CD4-positive, alpha-beta T cell (primary cell): ENCODE measurements at regions not wholly inside any gene's neighbourhood (a gene's known extent, or its start where the extent isn't known, plus 50 kb on each side); places are given as distances from the start of the nearest gene placed in this dataset.

ENCODE experiments used
- ATAC-seq: fragments of 200-7000 bp; cut with Tn5 transposase; one replicate; pipeline ENCODE4 v1.10.0; 2022; ENCODE audit warnings: mild to moderate bottlenecking; ENCODE audit not compliant: poor library complexity
- CTCF ChIA-PET: fragments of 350-600 bp; sonication (Branson Sonifier 250); formaldehyde crosslinking; loops from one replicate; lab custom pipeline; 2021; ENCODE audit warnings: antibody characterized with exemption, inconsistent platforms; lab: Charles Lee
- POLR2A ChIA-PET: fragments of 350-600 bp; sonication (Branson Sonifier 250); formaldehyde crosslinking; loops from one replicate; lab custom pipeline; 2021; ENCODE audit warnings: antibody characterized with exemption, inconsistent platforms; lab: Charles Lee
- DNase-seq, 14 experiments: peaks; one replicate each; pipeline ENCODE4 v3.0.0-alpha.2; 2013 to 2020; ENCODE audit warnings: mixed read lengths in 2 of 14
- H3K27ac ChIP-seq, 2 donors: one replicate each; pipeline versions ENCODE4 v1.5.1 to v1.7.0; 2013; ENCODE audit warnings: low read length in 2 of 2, low read depth in 1 of 2, mild to moderate bottlenecking in 1 of 2
- H3K27me3 ChIP-seq, 2 experiments: 1 replicate in 1 of 2; 2 replicates in 1 of 2; pipeline versions ENCODE4 v1.6.1 to v1.7.0; 2013; ENCODE audit warnings: low read length in 2 of 2, control low read depth in 1 of 2, mild to moderate bottlenecking in 1 of 2, moderate library complexity in 1 of 2; ENCODE audit not compliant: insufficient read depth in 2 of 2, control insufficient read depth in 1 of 2
- H3K36me3 ChIP-seq: one replicate; pipeline ENCODE4 v1.6.1; 2013; ENCODE audit warnings: low read length, control low read depth; ENCODE audit not compliant: insufficient read depth
- H3K4me1 ChIP-seq: one replicate; pipeline ENCODE4 v1.6.1; 2013; ENCODE audit warnings: low read length, control low read depth; ENCODE audit not compliant: insufficient read depth
- H3K4me3 ChIP-seq: one replicate; pipeline ENCODE4 v1.5.1; 2013; ENCODE audit warnings: mild to moderate bottlenecking, low read length, moderate library complexity
- H3K9me3 ChIP-seq, 2 experiments: 1 replicate in 1 of 2; 2 replicates in 1 of 2; pipeline versions ENCODE4 v1.6.1 to v1.7.0; 2013; ENCODE audit warnings: low read length in 2 of 2, mild to moderate bottlenecking in 2 of 2, control low read depth in 1 of 2, moderate library complexity in 1 of 2; ENCODE audit not compliant: control insufficient read depth in 1 of 2, insufficient read depth in 1 of 2
- H3K27ac Mint-ChIP-seq: one replicate; pipeline ENCODE4 v1.8.0; 2020; ENCODE audit warnings: mixed read lengths
- H3K27me3 Mint-ChIP-seq: one replicate; pipeline ENCODE4 v1.8.0; 2021; ENCODE audit warnings: mixed read lengths
- H3K36me3 Mint-ChIP-seq: one replicate; pipeline ENCODE4 v1.8.0; 2021; ENCODE audit warnings: low read depth, mixed read lengths
- H3K4me1 Mint-ChIP-seq: one replicate; pipeline ENCODE4 v1.8.0; 2021; ENCODE audit warnings: low read depth, mixed read lengths
- H3K4me3 Mint-ChIP-seq: one replicate; pipeline ENCODE4 v1.8.0; 2020; ENCODE audit warnings: mild to moderate bottlenecking, mixed read lengths
- H3K9me3 Mint-ChIP-seq: one replicate; pipeline ENCODE4 v1.8.0; 2020; ENCODE audit warnings: mixed read lengths
- intact Hi-C, 2 experiments: fragments of 100-400 bp; cut with DNase I in 1 of 2; cut with micrococcal nuclease in 1 of 2; formaldehyde crosslinking; loops; one replicate each; pipeline versions ENCODE4 v1.15.1 to v1.9.0; 2023 to 2025; cut with DNase I, micrococcal nuclease
- TF ChIP-seq, protein P1 (sequence below): fragments of 200-600 bp; IDR thresholded peaks from one replicate; pipeline ENCODE4 v1.8.0; 2022; ENCODE audit warnings: antibody characterized with exemption, mild to moderate bottlenecking

GRCh38 chr4:171650543-171650942, 162.7 kb upstream of the GALNTL6 start:
- Mint-ChIP-seq H3K27ac (no peak overlapping the region), H3K4me1 (no peaks in the 10 kb centered on the region), H3K4me3 (no peak overlapping the region), H3K36me3 (no peaks in the 10 kb centered on the region), H3K9me3 (peaks cover 4% of the 10 kb centered on the region), H3K27me3 (no peaks in the 10 kb centered on the region)
- Histone ChIP-seq H3K4me3 (no peak overlapping the region), H3K4me1 (no peaks in the 10 kb centered on the region), H3K27ac (no peak overlapping the region), H3K27me3 (no peaks in the 10 kb centered on the region), H3K36me3 (no peaks in the 10 kb centered on the region), H3K9me3 (peaks cover 0 to 12% of the 10 kb centered on the region in 2 experiments)
- no peak for ATAC-seq
- TF ChIP-seq, protein P1, sequence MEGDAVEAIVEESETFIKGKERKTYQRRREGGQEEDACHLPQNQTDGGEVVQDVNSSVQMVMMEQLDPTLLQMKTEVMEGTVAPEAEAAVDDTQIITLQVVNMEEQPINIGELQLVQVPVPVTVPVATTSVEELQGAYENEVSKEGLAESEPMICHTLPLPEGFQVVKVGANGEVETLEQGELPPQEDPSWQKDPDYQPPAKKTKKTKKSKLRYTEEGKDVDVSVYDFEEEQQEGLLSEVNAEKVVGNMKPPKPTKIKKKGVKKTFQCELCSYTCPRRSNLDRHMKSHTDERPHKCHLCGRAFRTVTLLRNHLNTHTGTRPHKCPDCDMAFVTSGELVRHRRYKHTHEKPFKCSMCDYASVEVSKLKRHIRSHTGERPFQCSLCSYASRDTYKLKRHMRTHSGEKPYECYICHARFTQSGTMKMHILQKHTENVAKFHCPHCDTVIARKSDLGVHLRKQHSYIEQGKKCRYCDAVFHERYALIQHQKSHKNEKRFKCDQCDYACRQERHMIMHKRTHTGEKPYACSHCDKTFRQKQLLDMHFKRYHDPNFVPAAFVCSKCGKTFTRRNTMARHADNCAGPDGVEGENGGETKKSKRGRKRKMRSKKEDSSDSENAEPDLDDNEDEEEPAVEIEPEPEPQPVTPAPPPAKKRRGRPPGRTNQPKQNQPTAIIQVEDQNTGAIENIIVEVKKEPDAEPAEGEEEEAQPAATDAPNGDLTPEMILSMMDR = no peak
- CTCF ChIA-PET = no interaction called here
- POLR2A ChIA-PET = no interaction called here
- DNase-seq = no peak
- intact Hi-C loops = no loop called here

DNA sequence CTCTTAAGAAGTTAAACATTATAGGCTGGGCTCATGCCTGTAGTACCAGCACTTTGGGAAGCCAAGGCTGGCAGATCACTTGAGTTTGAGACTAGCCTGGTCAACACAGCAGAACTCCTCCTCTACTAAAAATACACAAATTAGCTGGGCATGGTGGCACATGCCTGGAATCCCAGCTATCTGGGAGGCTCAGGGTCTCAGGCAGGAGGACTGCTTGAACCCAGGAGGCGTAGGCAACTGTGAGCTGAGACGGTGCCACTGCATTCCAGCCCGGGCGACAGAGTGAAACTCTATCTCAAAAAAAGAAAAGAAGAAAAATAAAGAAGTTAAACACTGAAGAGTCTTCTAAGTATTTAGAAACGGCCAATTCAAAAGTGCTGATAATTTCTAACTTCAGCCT, 164.3 kb upstream of the GALNTL6 start:
- Histone ChIP-seq H3K27ac (no peak overlapping the region), H3K27me3 (no peaks in the 10 kb centered on the region), H3K36me3 (no peaks in the 10 kb centered on the region), H3K4me1 (no peaks in the 10 kb centered on the region), H3K4me3 (no peak overlapping the region), H3K9me3 (peaks cover 0 to 12% of the 10 kb centered on the region in 2 experiments)
- Mint-ChIP-seq H3K4me1 (no peaks in the 10 kb centered on the region), H3K4me3 (no peak overlapping the region), H3K9me3 (peaks cover 2% of the 10 kb centered on the region), H3K36me3 (no peaks in the 10 kb centered on the region), H3K27me3 (no peaks in the 10 kb centered on the region), H3K27ac (no peak overlapping the region)
- ChIA-PET CTCF (no interaction called here), POLR2A (no interaction called here)
- ATAC-seq (no peak), DNase-seq (no peak)
- TF ChIP-seq, protein P1 = no peak
- intact Hi-C loops = no loop called here

DNA sequence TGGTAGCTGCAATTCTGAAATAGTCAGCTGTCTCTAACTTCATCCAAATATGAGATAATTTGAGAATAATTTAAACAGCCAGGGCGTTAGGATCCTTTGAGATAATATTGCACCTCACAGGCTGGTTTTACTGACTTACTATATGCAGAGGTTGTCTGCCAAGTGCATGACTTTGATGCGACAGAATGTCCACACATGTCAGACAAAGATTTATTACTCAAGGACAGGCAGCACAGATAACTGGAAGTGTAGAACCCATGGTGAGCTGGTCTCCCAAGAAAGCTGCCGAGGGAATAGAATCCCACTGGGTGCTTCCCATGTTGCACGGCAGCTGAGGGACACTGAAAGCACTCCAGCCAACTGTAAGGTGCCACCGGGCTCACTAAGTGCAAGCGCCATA, 166.2 kb upstream of the GALNTL6 start:
- H3K9me3 Mint-ChIP-seq = peaks cover 2% of the 10 kb centered on the region

More for the DNA sequence above, 166.2 kb upstream of the GALNTL6 start:
- TF ChIP-seq, protein P1 = no peak
- Histone ChIP-seq H3K4me3 (no peak overlapping the region), H3K27ac (no peak overlapping the region), H3K36me3 (no peaks in the 10 kb centered on the region), H3K9me3 (peaks cover 0 to 18% of the 10 kb centered on the region in 2 experiments), H3K27me3 (no peaks in the 10 kb centered on the region), H3K4me1 (no peaks in the 10 kb centered on the region)
- Mint-ChIP-seq H3K27ac (no peak overlapping the region), H3K27me3 (no peaks in the 10 kb centered on the region), H3K36me3 (no peaks in the 10 kb centered on the region), H3K4me3 (no peak overlapping the region), H3K4me1 (no peaks in the 10 kb centered on the region)
- intact Hi-C loops = no loop called here
- DNase-seq = no peak
- POLR2A ChIA-PET = no interaction called here
- no peak for ATAC-seq
- CTCF ChIA-PET = no interaction called here
